Karpas-422 (cell line): ENCODE measurements at regions not wholly inside any gene's neighbourhood (a gene's known extent, or its start where the extent isn't known, plus 50 kb on each side); places are given as distances from the start of the nearest gene placed in this dataset.

Experiments
- DNase-seq: peaks from one replicate; pipeline ENCODE4 v3.0.0-alpha.2; 2015
- H2AFZ ChIP-seq: fragments of 200-600 bp; sonication (generic); 2 replicates; pipeline ENCODE4 v1.6.1; 2014; ENCODE audit warnings: antibody characterized with exemption, low read length, mixed read lengths
- H3K27ac ChIP-seq: fragments of 200-600 bp; sonication (generic); 2 replicates; pipeline ENCODE4 v1.5.1; 2014; ENCODE audit warnings: mild to moderate bottlenecking, low read length, moderate library complexity
- H3K27me3 ChIP-seq: fragments of 200-600 bp; sonication (generic); 2 replicates; pipeline ENCODE4 v1.6.1; 2014; ENCODE audit warnings: low read length, mixed read lengths
- H3K36me3 ChIP-seq: fragments of 200-600 bp; sonication (generic); 2 replicates; pipeline ENCODE4 v1.6.1; 2014; ENCODE audit warnings: low read length, mixed read lengths; ENCODE audit not compliant: insufficient read depth
- H3K4me1 ChIP-seq: fragments of 200-600 bp; sonication (generic); 2 replicates; pipeline ENCODE4 v1.6.1; 2014; ENCODE audit warnings: mild to moderate bottlenecking, low read length, mixed read lengths
- H3K4me2 ChIP-seq: fragments of 200-600 bp; sonication (generic); 2 replicates; pipeline ENCODE4 v1.6.1; 2014; ENCODE audit warnings: low read length, low read depth, mild to moderate bottlenecking; ENCODE audit not compliant: poor library complexity, severe bottlenecking
- H3K4me3 ChIP-seq: fragments of 200-600 bp; sonication (generic); 2 replicates; pipeline ENCODE4 v1.5.1; 2014; ENCODE audit warnings: mild to moderate bottlenecking, antibody characterized with exemption, low read length, mixed read lengths
- H3K79me2 ChIP-seq: fragments of 200-600 bp; sonication (generic); 2 replicates; pipeline ENCODE4 v1.6.1; 2014; ENCODE audit warnings: mild to moderate bottlenecking, low read length, mixed read lengths
- H3K9ac ChIP-seq: fragments of 200-600 bp; sonication (generic); 2 replicates; pipeline ENCODE4 v1.6.0; 2014; ENCODE audit warnings: low read length
- H3K9me2 ChIP-seq: fragments of 200-600 bp; sonication (generic), shearing (Covaris generic); replicated peaks from 2 replicates; pipeline ENCODE4 v1.6.0; 2014; ENCODE audit warnings: mild to moderate bottlenecking, low read length, moderate library complexity; ENCODE audit not compliant: insufficient read depth
- H3K9me3 ChIP-seq: fragments of 300-700, 200-600 bp; sonication (generic); 2 replicates; pipeline ENCODE4 v1.6.1; 2014; ENCODE audit warnings: low read length, mixed read lengths
- H4K20me1 ChIP-seq: fragments of 200-600 bp; sonication (generic); 2 replicates; pipeline ENCODE4 v1.6.1; 2014; ENCODE audit warnings: mild to moderate bottlenecking, antibody characterized with exemption, low read length, low read depth; ENCODE audit not compliant: insufficient read depth

DNA sequence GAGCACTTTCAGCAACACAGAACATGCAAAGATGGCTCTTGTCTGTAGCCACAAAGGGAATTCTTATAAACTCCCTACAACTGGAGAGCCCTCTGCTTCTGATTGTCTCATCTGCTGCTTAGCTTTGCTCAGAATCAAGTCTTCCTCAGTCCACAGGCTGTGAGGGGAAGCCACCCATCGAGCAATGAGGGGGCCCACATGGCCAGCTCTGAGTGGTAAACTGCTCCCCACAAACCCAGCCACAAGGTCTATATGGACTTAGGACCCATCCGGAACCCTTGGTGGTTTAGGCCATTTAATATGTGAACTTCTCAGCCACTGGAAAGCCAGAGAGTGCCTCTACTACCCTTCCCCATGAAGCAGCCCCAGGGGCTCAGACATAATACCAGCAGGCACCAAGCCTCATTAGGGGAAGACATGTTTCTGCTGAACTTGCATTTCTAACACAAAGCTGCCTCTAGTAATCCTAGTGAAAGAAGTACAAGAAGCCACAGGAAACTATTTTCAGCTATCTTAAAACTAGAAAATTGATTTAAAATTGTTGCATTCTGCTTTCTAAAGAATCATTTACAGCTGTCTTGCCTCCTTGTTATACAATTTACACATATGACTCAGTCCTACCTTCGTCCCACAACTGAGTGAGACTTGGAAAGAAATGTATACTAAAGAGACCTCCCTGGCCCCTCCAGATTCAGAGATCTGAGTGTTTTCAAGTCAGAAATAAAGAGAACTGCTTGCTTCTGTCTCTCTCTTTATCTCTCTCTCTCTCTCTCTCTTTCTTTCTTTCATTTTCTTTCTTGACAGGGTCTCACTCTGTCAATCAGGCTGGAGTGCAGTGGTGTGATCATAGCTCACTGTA lies 90.2 kb downstream of the ESM1 start:
- Histone ChIP-seq H3K4me2 (no peak overlapping the region), H3K9ac (no peak overlapping the region), H3K4me1 (no peaks in the 10 kb centered on the region), H3K4me3 (no peak overlapping the region), H3K27me3 (no peaks in the 10 kb centered on the region), H4K20me1 (no peaks in the 10 kb centered on the region), H3K79me2 (no peaks in the 10 kb centered on the region), H3K9me3 (no peaks in the 10 kb centered on the region), H3K36me3 (no peaks in the 10 kb centered on the region), H2AFZ (no peak overlapping the region), H3K27ac (no peak overlapping the region), H3K9me2 (no peaks in the 10 kb centered on the region)
- peak; percentile 32 for DNase-seq

GRCh38 chr5:54889826-54890225 lies 95.6 kb downstream of the ESM1 start:
- no peak overlapping the region for H3K4me2 ChIP-seq
- H3K79me2 ChIP-seq: no peaks in the 10 kb centered on the region
- no peaks in the 10 kb centered on the region for H4K20me1 ChIP-seq
- no peaks in the 10 kb centered on the region for H3K36me3 ChIP-seq
- no peak overlapping the region for H2AFZ ChIP-seq
- H3K9me2 ChIP-seq: no peaks in the 10 kb centered on the region
- DNase-seq: peak; percentile 33
- H3K9me3 ChIP-seq: no peaks in the 10 kb centered on the region
- H3K27me3 ChIP-seq: no peaks in the 10 kb centered on the region
- H3K4me1 ChIP-seq: peaks cover 21% of the 10 kb centered on the region
- no peak overlapping the region for H3K9ac ChIP-seq
- H3K4me3 ChIP-seq: no peak overlapping the region
- no peak overlapping the region for H3K27ac ChIP-seq

DNA sequence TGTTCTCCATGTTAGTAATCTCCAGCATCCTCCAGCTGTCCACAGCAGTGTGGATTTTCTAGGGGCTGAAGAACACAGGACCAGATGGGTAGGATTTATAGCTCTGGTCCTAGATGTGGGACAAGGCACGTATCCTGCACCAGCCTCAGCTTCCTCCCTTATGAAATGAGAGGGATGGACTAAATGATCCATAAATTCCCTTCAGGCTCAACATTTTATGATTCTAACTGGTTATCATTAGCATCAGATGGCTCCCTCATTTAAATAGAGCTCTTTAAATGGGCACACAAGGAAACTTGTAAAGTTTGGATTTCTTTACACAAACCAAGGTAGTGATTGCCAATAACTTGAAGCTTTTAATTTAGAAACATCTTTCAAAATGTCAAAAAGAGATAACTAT lies 97.7 kb downstream of the ESM1 start:
- peaks cover 21% of the 10 kb centered on the region for H3K4me1 ChIP-seq
- no peaks in the 10 kb centered on the region for H3K79me2 ChIP-seq
- no peaks in the 10 kb centered on the region for H3K9me3 ChIP-seq
- no peak overlapping the region for H3K27ac ChIP-seq
- H4K20me1 ChIP-seq: no peaks in the 10 kb centered on the region
- H3K36me3 ChIP-seq: no peaks in the 10 kb centered on the region
- no peak overlapping the region for H3K4me2 ChIP-seq
- H3K27me3 ChIP-seq: no peaks in the 10 kb centered on the region
- no peak overlapping the region for H2AFZ ChIP-seq
- no peaks in the 10 kb centered on the region for H3K9me2 ChIP-seq
- no peak overlapping the region for H3K4me3 ChIP-seq
- DNase-seq: no peak
- H3K9ac ChIP-seq: no peak overlapping the region

- Histone ChIP-seq H3K27me3 (no peaks in the 10 kb centered on the region), H2AFZ (no peak overlapping the region)
Observed at GRCh38 chr5:54886866-54887265, 98.5 kb downstream of the ESM1 start.

GRCh38 chr5:54885636-54886035 lies 99.8 kb downstream of the ESM1 start:
- no peaks in the 10 kb centered on the region for H4K20me1 ChIP-seq
- no peak overlapping the region for H2AFZ ChIP-seq
- DNase-seq: no peak
- H3K9me3 ChIP-seq: no peaks in the 10 kb centered on the region
- H3K4me1 ChIP-seq: peaks cover 21% of the 10 kb centered on the region
- no peak overlapping the region for H3K27ac ChIP-seq
- no peaks in the 10 kb centered on the region for H3K9me2 ChIP-seq
- H3K9ac ChIP-seq: no peak overlapping the region
- H3K4me3 ChIP-seq: no peak overlapping the region
- H3K79me2 ChIP-seq: no peaks in the 10 kb centered on the region
- no peaks in the 10 kb centered on the region for H3K36me3 ChIP-seq
- H3K27me3 ChIP-seq: no peaks in the 10 kb centered on the region
- peak overlapping the region; percentile 28 for H3K4me2 ChIP-seq

More at GRCh38 chr5:54886866-54887265, 98.5 kb downstream of the ESM1 start:
- no peaks in the 10 kb centered on the region for H4K20me1 ChIP-seq
- no peaks in the 10 kb centered on the region for H3K36me3 ChIP-seq
- no peak overlapping the region for H3K4me2 ChIP-seq
- no peak overlapping the region for H3K9ac ChIP-seq
- no peaks in the 10 kb centered on the region for H3K79me2 ChIP-seq
- no peak overlapping the region for H3K27ac ChIP-seq
- peaks cover 21% of the 10 kb centered on the region for H3K4me1 ChIP-seq
- no peak for DNase-seq
- no peak overlapping the region for H3K4me3 ChIP-seq
- H3K9me2 ChIP-seq: no peaks in the 10 kb centered on the region
- H3K9me3 ChIP-seq: no peaks in the 10 kb centered on the region

DNA sequence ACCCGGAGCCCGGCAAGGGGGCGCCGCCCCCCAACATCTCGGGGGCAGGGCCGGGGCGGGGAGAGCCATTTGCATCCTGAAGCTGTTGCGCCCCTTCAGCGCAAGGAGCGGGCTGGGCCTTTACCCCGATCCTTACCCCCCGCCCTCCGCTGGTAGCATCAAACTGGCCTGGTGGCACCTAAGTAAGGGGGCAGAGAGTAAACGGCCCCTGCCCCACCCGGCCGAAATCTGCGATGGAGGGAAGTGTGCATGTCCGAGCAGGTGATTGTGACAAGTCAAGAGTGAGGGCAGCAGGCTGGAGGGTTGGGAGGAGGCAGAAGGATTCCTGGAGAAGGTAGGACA lies 101.2 kb downstream of the ESM1 start:
- Histone ChIP-seq H3K4me1 (peaks cover 21% of the 10 kb centered on the region), H3K27me3 (no peaks in the 10 kb centered on the region), H3K27ac (no peak overlapping the region), H3K9me3 (no peaks in the 10 kb centered on the region), H3K4me2 (no peak overlapping the region), H3K79me2 (no peaks in the 10 kb centered on the region), H4K20me1 (no peaks in the 10 kb centered on the region), H3K9me2 (no peaks in the 10 kb centered on the region), H3K36me3 (no peaks in the 10 kb centered on the region), H3K4me3 (no peak overlapping the region), H3K9ac (no peak overlapping the region), H2AFZ (no peak overlapping the region)
- DNase-seq: no peak

DNA sequence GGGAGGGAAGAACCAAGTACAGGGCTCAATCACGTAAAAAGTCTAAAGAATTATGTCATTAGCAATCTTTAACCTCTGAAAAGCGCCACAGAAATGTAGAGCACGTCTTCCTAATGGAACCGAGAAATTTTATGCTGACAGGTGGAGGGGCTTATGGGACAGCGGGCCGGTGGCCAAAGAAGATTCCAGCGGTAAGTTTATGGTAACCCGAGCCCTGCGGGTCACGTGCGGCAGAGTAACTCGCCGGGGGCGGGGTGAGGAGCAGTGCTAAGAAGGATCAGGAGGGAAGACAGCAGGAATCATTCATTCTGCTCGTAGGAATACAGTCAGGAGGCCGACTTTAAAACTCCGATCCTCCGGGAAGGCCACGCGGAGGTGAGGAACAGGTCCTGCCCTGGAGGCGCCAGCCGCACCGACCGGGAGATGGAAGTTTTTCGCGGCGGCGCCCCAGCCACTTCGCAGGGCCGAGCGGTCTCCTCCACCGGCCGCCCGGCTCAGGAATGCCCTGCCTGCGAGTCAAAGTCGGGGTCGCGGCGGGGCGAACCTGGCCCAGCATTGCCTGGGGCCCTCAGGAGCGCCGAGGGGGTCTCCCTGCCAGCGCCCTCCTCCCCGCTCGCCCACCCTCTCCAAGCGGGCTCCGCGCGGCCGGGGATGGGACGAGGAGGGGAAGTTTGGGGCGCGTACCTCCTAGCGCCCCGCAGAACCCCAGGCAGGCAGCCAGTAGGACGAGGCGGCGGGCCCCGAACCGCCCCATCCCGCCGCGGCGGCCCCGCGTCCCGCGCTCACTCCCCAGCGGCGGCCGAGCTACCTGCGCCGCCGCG lies 101.8 kb downstream of the ESM1 start:
- no peak overlapping the region for H2AFZ ChIP-seq
- no peak overlapping the region for H3K9ac ChIP-seq
- no peak for DNase-seq

GRCh38 chr5:54882841-54883240 lies 102.6 kb downstream of the ESM1 start:
- no peaks in the 10 kb centered on the region for H3K36me3 ChIP-seq
- peaks cover 21% of the 10 kb centered on the region for H3K4me1 ChIP-seq
- H3K9ac ChIP-seq: no peak overlapping the region
- no peak overlapping the region for H3K4me3 ChIP-seq
- H3K9me3 ChIP-seq: no peaks in the 10 kb centered on the region
- no peaks in the 10 kb centered on the region for H3K9me2 ChIP-seq
- no peak overlapping the region for H3K4me2 ChIP-seq
- DNase-seq: no peak
- no peaks in the 10 kb centered on the region for H3K27me3 ChIP-seq
- no peaks in the 10 kb centered on the region for H3K79me2 ChIP-seq
- no peaks in the 10 kb centered on the region for H4K20me1 ChIP-seq
- no peak overlapping the region for H3K27ac ChIP-seq
- H2AFZ ChIP-seq: no peak overlapping the region

More for the DNA sequence above, 101.8 kb downstream of the ESM1 start:
- Histone ChIP-seq H3K4me3 (no peak overlapping the region), H3K27me3 (no peaks in the 10 kb centered on the region), H3K36me3 (no peaks in the 10 kb centered on the region), H3K4me2 (no peak overlapping the region), H3K9me3 (no peaks in the 10 kb centered on the region), H3K4me1 (peaks cover 21% of the 10 kb centered on the region), H4K20me1 (no peaks in the 10 kb centered on the region), H3K79me2 (no peaks in the 10 kb centered on the region), H3K9me2 (no peaks in the 10 kb centered on the region), H3K27ac (no peak overlapping the region)
